ENCODE measurements at regions not wholly inside any gene's neighbourhood (a gene's known extent, or its start where the extent isn't known, plus 50 kb on each side); places are given as distances from the start of the nearest gene placed in this dataset.

DNA sequence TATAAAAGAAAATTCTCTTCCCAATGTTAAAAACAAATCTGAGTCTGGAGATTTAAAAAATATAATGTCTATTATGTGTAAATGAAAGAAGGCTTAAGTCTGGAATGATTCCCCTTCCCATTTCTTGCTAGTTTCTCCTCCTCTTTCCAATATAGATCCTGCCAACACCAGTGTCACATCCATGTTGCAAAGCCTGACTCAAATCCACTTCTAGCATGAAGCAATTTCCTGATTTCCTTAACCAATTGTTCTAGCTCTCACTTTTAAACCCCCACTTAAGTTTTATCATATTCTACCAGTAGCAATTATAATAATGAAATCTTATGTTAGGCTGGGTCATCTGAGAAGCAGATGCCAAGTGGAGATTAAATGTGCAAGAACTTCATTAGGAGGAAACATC is 100.1 kb upstream of the SEC61G start:
- no peak overlapping the region for H3K4me3 ChIP-seq (ENCODE audit: low read length in 2 of 2)
- no peak for DNase-seq
- intact Hi-C loops (cut with DNase I): no loop called here

DNA sequence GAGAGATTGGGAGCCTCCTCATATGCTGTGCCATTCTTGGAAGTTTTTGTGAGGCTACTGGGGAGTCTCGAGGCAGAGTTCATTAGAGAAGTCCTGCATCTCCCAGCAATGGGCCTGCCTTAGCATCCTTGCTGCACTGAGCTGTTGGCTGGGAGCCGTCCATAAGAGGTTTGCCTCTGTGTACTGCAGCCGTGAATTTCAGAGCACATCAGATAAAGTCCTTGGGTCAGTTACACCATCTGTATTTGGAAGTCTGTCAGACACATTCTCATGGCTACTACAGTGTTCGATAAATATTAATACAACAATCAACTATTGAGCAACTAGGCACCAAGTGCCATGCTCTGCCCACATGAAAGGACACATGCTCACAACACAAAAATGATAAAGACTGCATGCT is 100.5 kb upstream of the SEC61G start:
- no peaks in the 10 kb centered on the region for H3K36me3 ChIP-seq (ENCODE audit: control insufficient read depth in 1 of 2, insufficient read depth in 2 of 2, low read length in 1 of 2)
- H3K4me3 ChIP-seq (ENCODE audit: low read length in 2 of 2): no peak overlapping the region
- no peaks in the 10 kb centered on the region for H3K27me3 ChIP-seq (ENCODE audit: control insufficient read depth in 1 of 2, insufficient read depth in 2 of 2, low read length in 1 of 2)
- intact Hi-C loops (cut with DNase I): no loop called here
- H3K27ac ChIP-seq (ENCODE audit: low read depth in 1 of 2, low read length in 2 of 2): no peak overlapping the region
- H3K4me1 ChIP-seq (ENCODE audit: control insufficient read depth in 1 of 2, insufficient read depth in 2 of 2, low read length in 2 of 2): no peaks in the 10 kb centered on the region
- ATAC-seq (ENCODE audit: low FRiP score) (no peak), DNase-seq (no peak)
- WGBS, 2 donors: 84 to 87% methylated on average over 4 of the region's 4 CpGs
- no peaks in the 10 kb centered on the region for H3K9me3 ChIP-seq (ENCODE audit: control insufficient read depth, low read length)

More for the DNA sequence above, 100.1 kb upstream of the SEC61G start:
- Histone ChIP-seq H3K9me3 (ENCODE audit: control insufficient read depth, low read length) (no peaks in the 10 kb centered on the region), H3K27me3 (ENCODE audit: control insufficient read depth in 1 of 2, insufficient read depth in 2 of 2, low read length in 1 of 2) (no peaks in the 10 kb centered on the region), H3K4me1 (ENCODE audit: control insufficient read depth in 1 of 2, insufficient read depth in 2 of 2, low read length in 2 of 2) (no peaks in the 10 kb centered on the region), H3K36me3 (ENCODE audit: control insufficient read depth in 1 of 2, insufficient read depth in 2 of 2, low read length in 1 of 2) (no peaks in the 10 kb centered on the region), H3K27ac (ENCODE audit: low read depth in 1 of 2, low read length in 2 of 2) (no peak overlapping the region)
- no peak for ATAC-seq (ENCODE audit: low FRiP score)

DNA sequence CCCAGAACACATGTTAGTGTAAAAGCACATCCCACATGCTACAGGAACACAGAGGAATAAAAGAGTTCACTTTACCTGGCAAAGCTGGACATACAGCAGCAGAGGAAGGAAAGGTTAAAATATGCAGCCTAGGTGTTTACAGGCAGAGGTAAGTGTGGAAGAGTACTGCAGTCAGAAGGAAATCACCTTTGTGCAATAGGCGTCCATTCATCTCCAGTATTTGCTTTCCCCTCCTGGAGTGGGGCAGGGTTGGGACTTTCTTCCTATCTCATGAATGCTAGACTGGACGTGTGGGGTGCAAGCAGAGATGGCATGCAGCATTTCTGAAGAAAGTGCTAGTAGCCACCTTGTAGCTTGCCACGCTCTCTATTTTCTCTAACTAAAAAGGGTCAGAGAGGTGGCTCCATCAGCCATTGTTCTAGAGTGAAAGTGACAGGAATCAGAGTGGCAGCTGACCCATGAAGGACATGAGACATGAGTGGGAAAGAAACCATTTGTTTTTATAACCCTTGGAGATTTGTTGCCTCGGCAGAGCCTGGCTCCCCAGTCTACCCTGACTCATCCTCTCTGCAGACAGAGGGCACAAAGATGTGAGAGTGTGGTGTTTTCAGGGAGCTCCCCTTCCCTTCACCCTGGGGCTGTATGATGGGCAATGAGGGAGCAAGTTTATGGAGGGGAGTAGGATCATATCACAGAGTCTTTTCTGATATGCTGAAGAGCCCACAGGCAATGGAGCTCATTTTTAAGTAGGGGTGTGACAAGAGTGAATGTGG is 101.2 kb upstream of the SEC61G start:
- Histone ChIP-seq H3K9me3 (ENCODE audit: control insufficient read depth, low read length) (no peaks in the 10 kb centered on the region), H3K27me3 (ENCODE audit: control insufficient read depth in 1 of 2, insufficient read depth in 2 of 2, low read length in 1 of 2) (no peaks in the 10 kb centered on the region), H3K4me3 (ENCODE audit: low read length in 2 of 2) (no peak overlapping the region), H3K4me1 (ENCODE audit: control insufficient read depth in 1 of 2, insufficient read depth in 2 of 2, low read length in 2 of 2) (no peaks in the 10 kb centered on the region), H3K27ac (ENCODE audit: low read depth in 1 of 2, low read length in 2 of 2) (no peak overlapping the region), H3K36me3 (ENCODE audit: control insufficient read depth in 1 of 2, insufficient read depth in 2 of 2, low read length in 1 of 2) (no peaks in the 10 kb centered on the region)
- ATAC-seq (ENCODE audit: low FRiP score): no peak
- DNase-seq: no peak
- 81% methylated on average over 4 of the region's 4 CpGs for WGBS, 2 donors
- intact Hi-C loops (cut with DNase I): no loop called here

DNA sequence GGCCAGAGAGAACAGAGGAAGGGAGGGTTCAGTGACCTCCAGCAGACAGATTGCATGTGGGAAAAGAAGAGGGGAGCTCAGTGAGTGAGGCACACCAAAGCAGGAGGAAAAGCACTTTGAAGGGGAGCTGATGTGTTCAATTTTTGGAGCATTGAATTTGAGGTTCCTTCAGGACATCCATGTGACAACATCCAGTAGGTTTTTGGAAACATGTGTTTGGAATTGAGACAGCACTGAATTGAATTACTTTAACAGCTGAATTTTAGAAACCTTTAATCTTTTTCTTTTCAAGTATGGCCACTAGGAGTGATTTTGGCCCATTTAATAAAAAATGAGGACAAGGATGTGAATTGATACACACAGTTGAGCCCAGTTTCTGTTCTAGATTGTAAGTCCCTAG is 101.8 kb upstream of the SEC61G start:
- no peak for ATAC-seq (ENCODE audit: low FRiP score)
- no peaks in the 10 kb centered on the region for H3K27me3 ChIP-seq (ENCODE audit: control insufficient read depth in 1 of 2, insufficient read depth in 2 of 2, low read length in 1 of 2)
- H3K4me3 ChIP-seq (ENCODE audit: low read length in 2 of 2): no peak overlapping the region

DNA sequence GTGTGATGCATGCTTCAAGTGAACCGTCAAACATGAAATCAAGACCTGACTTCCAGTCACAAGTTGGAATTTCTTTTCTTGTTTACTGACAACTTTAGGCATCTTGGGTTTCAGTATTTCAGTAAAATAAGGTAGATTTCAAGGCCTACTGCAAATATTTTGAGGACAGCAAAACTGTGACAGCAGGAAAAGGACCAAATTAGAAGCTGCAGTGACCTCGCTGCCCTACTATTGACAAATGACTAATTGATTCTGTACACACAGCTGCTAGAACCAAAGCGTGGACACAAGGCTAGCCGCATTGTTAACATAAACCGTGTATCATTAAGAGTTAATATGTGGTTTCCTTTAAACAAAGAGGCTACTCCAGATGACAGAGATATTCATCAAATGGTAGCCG is 105.7 kb upstream of the SEC61G start:
- WGBS, 2 donors: 90 to 91% methylated on average over 6 of the region's 6 CpGs
- H3K36me3 ChIP-seq (ENCODE audit: control insufficient read depth in 1 of 2, insufficient read depth in 2 of 2, low read length in 1 of 2): no peaks in the 10 kb centered on the region
- no peak for ATAC-seq (ENCODE audit: low FRiP score)

More for the DNA sequence above, 101.8 kb upstream of the SEC61G start:
- intact Hi-C loops (cut with DNase I): no loop called here
- DNase-seq: no peak
- Histone ChIP-seq H3K36me3 (ENCODE audit: control insufficient read depth in 1 of 2, insufficient read depth in 2 of 2, low read length in 1 of 2) (no peaks in the 10 kb centered on the region), H3K9me3 (ENCODE audit: control insufficient read depth, low read length) (no peaks in the 10 kb centered on the region), H3K4me1 (ENCODE audit: control insufficient read depth in 1 of 2, insufficient read depth in 2 of 2, low read length in 2 of 2) (no peaks in the 10 kb centered on the region), H3K27ac (ENCODE audit: low read depth in 1 of 2, low read length in 2 of 2) (no peak overlapping the region)

DNA sequence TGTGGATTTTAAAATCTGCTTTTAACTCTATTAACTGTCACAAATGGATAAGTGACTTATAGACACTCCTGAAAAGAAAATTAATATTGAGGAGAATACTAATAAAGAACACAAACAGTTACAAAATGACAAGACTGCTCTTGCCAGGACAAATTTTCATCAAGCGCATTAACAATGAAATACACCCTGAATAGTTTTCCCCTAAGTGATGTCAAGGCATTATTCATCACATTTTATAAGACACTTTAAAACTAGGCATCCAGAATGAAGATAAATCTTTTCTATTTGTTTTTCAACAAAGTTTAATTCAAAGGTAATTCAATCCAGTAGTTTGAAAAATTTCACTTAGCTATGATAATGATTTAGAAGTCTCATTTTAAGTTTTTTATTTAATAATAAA is 110.5 kb upstream of the SEC61G start:
- 92 to 99% methylated on average over 1 of the region's 1 CpG for WGBS, 2 donors
- no peaks in the 10 kb centered on the region for H3K9me3 ChIP-seq (ENCODE audit: control insufficient read depth, low read length)
- H3K27ac ChIP-seq (ENCODE audit: low read depth in 1 of 2, low read length in 2 of 2): no peak overlapping the region
- no peaks in the 10 kb centered on the region for H3K36me3 ChIP-seq (ENCODE audit: control insufficient read depth in 1 of 2, insufficient read depth in 2 of 2, low read length in 1 of 2)
- intact Hi-C loops (cut with DNase I): no loop called here
- ATAC-seq (ENCODE audit: low FRiP score) (no peak), DNase-seq (no peak)
- H3K4me3 ChIP-seq (ENCODE audit: low read length in 2 of 2): no peak overlapping the region
- no peaks in the 10 kb centered on the region for H3K27me3 ChIP-seq (ENCODE audit: control insufficient read depth in 1 of 2, insufficient read depth in 2 of 2, low read length in 1 of 2)
- H3K4me1 ChIP-seq (ENCODE audit: control insufficient read depth in 1 of 2, insufficient read depth in 2 of 2, low read length in 2 of 2): no peaks in the 10 kb centered on the region

More for the DNA sequence above, 105.7 kb upstream of the SEC61G start:
- DNase-seq: no peak
- Histone ChIP-seq H3K27me3 (ENCODE audit: control insufficient read depth in 1 of 2, insufficient read depth in 2 of 2, low read length in 1 of 2) (no peaks in the 10 kb centered on the region), H3K4me3 (ENCODE audit: low read length in 2 of 2) (no peak overlapping the region), H3K9me3 (ENCODE audit: control insufficient read depth, low read length) (no peaks in the 10 kb centered on the region), H3K27ac (ENCODE audit: low read depth in 1 of 2, low read length in 2 of 2) (no peak overlapping the region), H3K4me1 (ENCODE audit: control insufficient read depth in 1 of 2, insufficient read depth in 2 of 2, low read length in 2 of 2) (no peaks in the 10 kb centered on the region)
- intact Hi-C loops (cut with DNase I): no loop called here

DNA sequence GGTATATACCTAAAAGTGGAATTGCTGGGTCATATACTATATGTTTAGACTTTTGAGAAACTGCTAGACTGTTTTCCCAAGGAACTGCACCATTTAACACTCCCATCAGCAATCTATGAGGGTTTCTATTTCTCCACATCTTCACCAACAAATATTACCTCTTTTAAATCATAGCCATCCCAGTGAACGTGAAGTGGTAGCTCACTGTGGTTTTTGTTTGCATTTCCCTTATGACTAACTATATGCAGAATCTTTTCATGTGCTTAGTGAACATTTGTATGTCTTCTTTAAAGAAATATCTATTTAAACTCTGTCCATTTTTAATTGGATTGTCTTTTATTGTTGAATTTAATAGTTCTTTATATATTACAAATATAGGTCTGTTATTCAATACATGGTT is 115.8 kb upstream of the SEC61G start:
- no peak overlapping the region for H3K4me3 ChIP-seq (ENCODE audit: low read length in 2 of 2)
- DNase-seq (no peak), ATAC-seq (ENCODE audit: low FRiP score) (no peak)
- H3K4me1 ChIP-seq (ENCODE audit: control insufficient read depth in 1 of 2, insufficient read depth in 2 of 2, low read length in 2 of 2): no peaks in the 10 kb centered on the region
- H3K36me3 ChIP-seq (ENCODE audit: control insufficient read depth in 1 of 2, insufficient read depth in 2 of 2, low read length in 1 of 2): no peaks in the 10 kb centered on the region
- no peaks in the 10 kb centered on the region for H3K9me3 ChIP-seq (ENCODE audit: control insufficient read depth, low read length)
- H3K27ac ChIP-seq (ENCODE audit: low read depth in 1 of 2, low read length in 2 of 2): no peak overlapping the region
- WGBS, 2 donors: 32 to 42% methylated on average over 1 of the region's 1 CpG
- H3K27me3 ChIP-seq (ENCODE audit: control insufficient read depth in 1 of 2, insufficient read depth in 2 of 2, low read length in 1 of 2): no peaks in the 10 kb centered on the region
- intact Hi-C loops (cut with DNase I): no loop called here

DNA sequence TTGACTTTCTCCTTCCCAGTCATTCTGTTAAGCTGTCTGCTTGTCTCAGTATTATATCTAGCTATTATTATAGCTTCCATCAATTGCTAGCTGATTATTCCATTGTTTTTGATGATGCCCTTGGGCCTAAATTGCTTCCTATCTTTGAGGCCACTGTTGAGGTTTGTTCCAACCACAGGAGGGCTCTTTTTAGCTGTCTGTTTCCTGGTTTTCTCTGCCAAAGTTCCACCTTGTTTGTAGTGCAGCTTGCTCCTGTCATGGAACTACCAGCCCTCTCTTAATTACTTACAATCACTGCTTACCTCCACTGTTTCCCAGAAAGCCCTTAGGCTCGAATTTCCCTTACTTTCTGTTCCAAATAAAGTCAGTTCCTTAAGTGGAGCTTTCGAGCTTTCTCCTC is 118.7 kb upstream of the SEC61G start:
- no peaks in the 10 kb centered on the region for H3K36me3 ChIP-seq (ENCODE audit: control insufficient read depth in 1 of 2, insufficient read depth in 2 of 2, low read length in 1 of 2)
- no peak overlapping the region for H3K4me3 ChIP-seq (ENCODE audit: low read length in 2 of 2)
- intact Hi-C loops (cut with DNase I): no loop called here
- H3K4me1 ChIP-seq (ENCODE audit: control insufficient read depth in 1 of 2, insufficient read depth in 2 of 2, low read length in 2 of 2): no peaks in the 10 kb centered on the region
- DNase-seq: no peak
- ATAC-seq (ENCODE audit: low FRiP score): no peak
- 90 to 93% methylated on average over 2 of the region's 2 CpGs for WGBS, 2 donors
- no peaks in the 10 kb centered on the region for H3K9me3 ChIP-seq (ENCODE audit: control insufficient read depth, low read length)
- H3K27ac ChIP-seq (ENCODE audit: low read depth in 1 of 2, low read length in 2 of 2): no peak overlapping the region
- H3K27me3 ChIP-seq (ENCODE audit: control insufficient read depth in 1 of 2, insufficient read depth in 2 of 2, low read length in 1 of 2): no peaks in the 10 kb centered on the region

DNA sequence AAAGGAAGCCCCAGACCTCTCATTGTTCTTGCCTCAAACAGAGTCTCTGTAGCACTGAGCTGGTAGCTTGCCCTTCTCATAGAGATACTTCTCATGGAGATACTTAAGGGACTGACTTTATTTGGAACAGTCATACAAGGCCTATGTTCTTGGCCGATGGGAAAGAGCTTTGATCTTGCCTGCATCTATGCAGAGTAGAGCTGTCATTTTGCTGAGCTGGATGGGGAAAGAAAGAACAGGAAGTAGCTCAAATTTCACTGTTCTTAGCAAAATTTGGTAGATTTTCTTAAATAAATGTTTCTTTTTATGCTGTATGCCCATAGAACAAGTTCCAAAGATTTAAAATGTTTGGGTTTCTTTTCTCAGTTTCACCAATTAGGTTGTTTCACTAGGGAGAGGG is 119.3 kb upstream of the SEC61G start:
- Histone ChIP-seq H3K27ac (ENCODE audit: low read depth in 1 of 2, low read length in 2 of 2) (no peak overlapping the region), H3K27me3 (ENCODE audit: control insufficient read depth in 1 of 2, insufficient read depth in 2 of 2, low read length in 1 of 2) (no peaks in the 10 kb centered on the region), H3K9me3 (ENCODE audit: control insufficient read depth, low read length) (no peaks in the 10 kb centered on the region), H3K36me3 (ENCODE audit: control insufficient read depth in 1 of 2, insufficient read depth in 2 of 2, low read length in 1 of 2) (no peaks in the 10 kb centered on the region), H3K4me3 (ENCODE audit: low read length in 2 of 2) (no peak overlapping the region), H3K4me1 (ENCODE audit: control insufficient read depth in 1 of 2, insufficient read depth in 2 of 2, low read length in 2 of 2) (no peaks in the 10 kb centered on the region)
- ATAC-seq (ENCODE audit: low FRiP score) (no peak), DNase-seq (no peak)
- intact Hi-C loops (cut with DNase I): no loop called here
- WGBS, 2 donors: 49 to 56% methylated on average over 1 of the region's 1 CpG
